Mesenchymal stem cell (in vitro differentiated cells and primary cell): ENCODE measurements at regions not wholly inside any gene's neighbourhood (a gene's known extent, or its start where the extent isn't known, plus 50 kb on each side); places are given as distances from the start of the nearest gene placed in this dataset.
A peak's percentile ranks its signal among the peaks of the same experiment; 100 is the strongest.

Experiments used
- DNase-seq: peaks from one replicate; pipeline ENCODE4 v3.0.0-alpha.2; 2013
- H2AFZ ChIP-seq: one replicate; pipeline ENCODE4 v1.6.1; 2013; ENCODE audit warnings: low read depth, mild to moderate bottlenecking, control low read depth, inconsistent platforms, low read length, moderate library complexity
- H2AK5ac ChIP-seq: 2 replicates; pipeline ENCODE4 v1.6.1; 2013; ENCODE audit warnings: low read length, moderate library complexity, mild to moderate bottlenecking, inconsistent platforms; ENCODE audit not compliant: severe bottlenecking
- H2BK120ac ChIP-seq: one replicate; pipeline ENCODE4 v1.6.1; 2013; ENCODE audit warnings: low read depth, mild to moderate bottlenecking, inconsistent platforms, low read length, moderate library complexity
- H2BK12ac ChIP-seq, 2 experiments: one replicate each; pipeline ENCODE4 v1.6.1; 2013; ENCODE audit warnings: inconsistent platforms in 2 of 2, low read length in 2 of 2, mild to moderate bottlenecking in 2 of 2, moderate library complexity in 2 of 2, control low read depth in 1 of 2
- H2BK15ac ChIP-seq: one replicate; pipeline ENCODE4 v1.6.1; 2013; ENCODE audit warnings: mild to moderate bottlenecking, low read depth, inconsistent platforms; ENCODE audit not compliant: poor library complexity, severe bottlenecking
- H2BK5ac ChIP-seq: 2 replicates; pipeline ENCODE4 v1.6.1; 2013; ENCODE audit warnings: low read depth, mild to moderate bottlenecking, low read length, control low read depth, inconsistent platforms; ENCODE audit not compliant: poor library complexity, severe bottlenecking
- H3K14ac ChIP-seq, 2 experiments: one replicate each; pipeline ENCODE4 v1.6.1; 2013; ENCODE audit warnings: inconsistent platforms in 2 of 2, low read length in 2 of 2, control low read depth in 1 of 2, mild to moderate bottlenecking in 1 of 2, moderate library complexity in 1 of 2
- H3K18ac ChIP-seq, 2 experiments: one replicate each; pipeline ENCODE4 v1.6.1; 2013; ENCODE audit warnings: inconsistent platforms in 2 of 2, low read length in 2 of 2, control low read depth in 1 of 2, low read depth in 1 of 2, mild to moderate bottlenecking in 1 of 2
- H3K23ac ChIP-seq, 2 experiments: one replicate each; pipeline ENCODE4 v1.6.1; 2013; ENCODE audit warnings: inconsistent platforms in 2 of 2, low read length in 2 of 2, mild to moderate bottlenecking in 2 of 2, moderate library complexity in 2 of 2, control low read depth in 1 of 2
- H3K27ac ChIP-seq: 2 replicates; pipeline ENCODE4 v1.5.1; 2013; ENCODE audit warnings: mild to moderate bottlenecking, moderate library complexity, low read length, control low read depth, inconsistent platforms; ENCODE audit not compliant: poor library complexity, severe bottlenecking
- H3K27me3 ChIP-seq, 2 experiments: 2 replicates each; pipeline versions ENCODE4 v1.6.1 to v1.7.0; 2013; ENCODE audit warnings: low read length in 2 of 2, mild to moderate bottlenecking in 2 of 2, moderate library complexity in 2 of 2, control low read depth in 1 of 2, inconsistent platforms in 1 of 2; ENCODE audit not compliant: control insufficient read depth in 1 of 2, insufficient read depth in 1 of 2
- H3K36me3 ChIP-seq, 2 experiments: 2 replicates each; pipeline versions ENCODE4 v1.6.1 to v1.7.0; 2013; ENCODE audit warnings: low read length in 2 of 2, control low read depth in 1 of 2, inconsistent platforms in 1 of 2, low read depth in 1 of 2, mild to moderate bottlenecking in 1 of 2; ENCODE audit not compliant: insufficient read depth in 2 of 2, control insufficient read depth in 1 of 2
- H3K4ac ChIP-seq, 2 experiments: one replicate each; pipeline ENCODE4 v1.6.1; 2013; ENCODE audit warnings: inconsistent platforms in 2 of 2, low read length in 2 of 2, mild to moderate bottlenecking in 2 of 2, moderate library complexity in 2 of 2, control low read depth in 1 of 2, low read depth in 1 of 2
- H3K4me1 ChIP-seq: 2 replicates; pipeline ENCODE4 v1.6.1; 2013; ENCODE audit warnings: low read depth, low read length, control low read depth; ENCODE audit not compliant: control insufficient read depth, insufficient read depth
- H3K4me2 ChIP-seq: 2 replicates; pipeline ENCODE4 v1.6.1; 2013; ENCODE audit warnings: low read length, mild to moderate bottlenecking, inconsistent platforms; ENCODE audit not compliant: poor library complexity, severe bottlenecking
- H3K4me3 ChIP-seq, 2 experiments: 2 replicates each; pipeline versions ENCODE4 v1.5.1 to v1.7.0; 2013; ENCODE audit warnings: low read length in 2 of 2, mild to moderate bottlenecking in 2 of 2, control low read depth in 1 of 2, low read depth in 1 of 2; ENCODE audit not compliant: insufficient read depth in 1 of 2
- H3K79me1 ChIP-seq: replicated peaks from 2 replicates; pipeline ENCODE4 v1.6.1; 2013; ENCODE audit warnings: mild to moderate bottlenecking, control low read depth, low read length, inconsistent platforms; ENCODE audit not compliant: poor library complexity, severe bottlenecking
- H3K9ac ChIP-seq: 2 replicates; pipeline ENCODE4 v1.7.0; 2013; ENCODE audit warnings: mild to moderate bottlenecking, low read length, moderate library complexity
- H3K9me3 ChIP-seq: 2 replicates; pipeline ENCODE4 v1.7.0; 2013; ENCODE audit warnings: mild to moderate bottlenecking, low read length; ENCODE audit not compliant: control insufficient read depth
- H4K8ac ChIP-seq: one replicate; pipeline ENCODE4 v1.6.1; 2013; ENCODE audit warnings: inconsistent platforms, mild to moderate bottlenecking, low read length, moderate library complexity
- H4K91ac ChIP-seq: one replicate; pipeline ENCODE4 v1.6.1; 2013; ENCODE audit warnings: mild to moderate bottlenecking, low read length, inconsistent platforms
- WGBS: methylation state at CpG from one replicate; pipeline ENCODE4 v1.1.7; 2013; ENCODE audit warnings: mixed read lengths; 5-methylcytosine and 5-hydroxymethylcytosine counted together

GRCh38 chr13:88744289-88744688 lies 1073.1 kb downstream of the SLITRK5 start:
- DNase-seq = peak; percentile 9
- no peak overlapping the region for H3K27ac ChIP-seq

GRCh38 chr13:88745011-88745410 lies 1073.8 kb downstream of the SLITRK5 start:
- H2AK5ac ChIP-seq = no peak overlapping the region
- no peak overlapping the region for H3K27ac ChIP-seq
- no peak overlapping the region for H2BK15ac ChIP-seq
- H4K8ac ChIP-seq = no peak overlapping the region
- H4K91ac ChIP-seq = no peak overlapping the region
- no peak overlapping the region for H2BK12ac ChIP-seq
- H3K4ac ChIP-seq = no peak overlapping the region
- no peaks in the 10 kb centered on the region for H3K36me3 ChIP-seq
- H3K18ac ChIP-seq = no peak overlapping the region
- no peak overlapping the region for H3K9ac ChIP-seq
- H3K4me2 ChIP-seq = no peak overlapping the region
- H3K4me1 ChIP-seq = no peaks in the 10 kb centered on the region
- peaks cover 3% of the 10 kb centered on the region for H3K9me3 ChIP-seq
- H3K4me3 ChIP-seq = no peak overlapping the region
- no peak overlapping the region for H2BK5ac ChIP-seq
- no peak overlapping the region for H3K14ac ChIP-seq
- no peak for DNase-seq
- no peak overlapping the region for H3K23ac ChIP-seq
- no peaks in the 10 kb centered on the region for H3K27me3 ChIP-seq
- no peak overlapping the region for H2AFZ ChIP-seq
- no peak overlapping the region for H2BK120ac ChIP-seq
- no peaks in the 10 kb centered on the region for H3K79me1 ChIP-seq

More at GRCh38 chr13:88744289-88744688, 1073.1 kb downstream of the SLITRK5 start:
- Histone ChIP-seq H2BK12ac (no peak overlapping the region), H4K91ac (no peak overlapping the region), H3K14ac (no peak overlapping the region), H3K9ac (no peak overlapping the region), H3K4ac (no peak overlapping the region), H3K4me3 (no peak overlapping the region), H3K23ac (no peak overlapping the region), H3K27me3 (no peaks in the 10 kb centered on the region), H3K36me3 (no peaks in the 10 kb centered on the region), H3K79me1 (no peaks in the 10 kb centered on the region), H3K4me1 (no peaks in the 10 kb centered on the region), H2BK15ac (no peak overlapping the region), H2BK5ac (no peak overlapping the region), H4K8ac (no peak overlapping the region), H2BK120ac (no peak overlapping the region), H3K9me3 (peaks cover 3% of the 10 kb centered on the region), H3K4me2 (no peak overlapping the region), H2AK5ac (no peak overlapping the region), H3K18ac (no peak overlapping the region), H2AFZ (no peak overlapping the region)

DNA sequence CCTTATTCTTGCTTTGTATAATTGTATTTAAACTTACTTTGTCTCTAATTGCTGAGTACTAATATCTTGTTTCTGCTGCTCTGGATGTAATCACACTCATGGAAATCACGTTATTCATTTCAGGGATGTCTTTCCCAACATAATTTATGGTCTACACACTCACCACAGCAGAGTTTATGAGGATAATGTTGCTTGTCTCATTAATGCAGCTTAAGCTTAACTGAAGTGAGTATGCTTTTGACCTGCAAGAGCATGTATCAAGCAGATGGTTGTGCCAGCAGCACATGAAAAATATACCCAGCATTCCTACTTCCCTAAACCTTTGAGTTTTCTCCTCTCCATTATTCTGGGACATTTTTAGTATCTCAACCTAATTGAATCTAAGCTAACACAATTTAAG lies 1080.9 kb downstream of the SLITRK5 start:
- Histone ChIP-seq H3K14ac (no peak overlapping the region), H2BK5ac (no peak overlapping the region), H3K4me1 (no peaks in the 10 kb centered on the region), H3K27me3 (no peaks in the 10 kb centered on the region), H2BK12ac (no peak overlapping the region), H4K91ac (no peak overlapping the region), H3K27ac (no peak overlapping the region), H3K4me2 (no peak overlapping the region), H3K9ac (no peak overlapping the region), H2BK15ac (no peak overlapping the region), H3K9me3 (no peaks in the 10 kb centered on the region), H3K36me3 (no peaks in the 10 kb centered on the region), H3K18ac (no peak overlapping the region), H2AK5ac (no peak overlapping the region), H3K4ac (no peak overlapping the region), H2BK120ac (no peak overlapping the region), H3K4me3 (no peak overlapping the region), H3K23ac (no peak overlapping the region), H4K8ac (no peak overlapping the region), H2AFZ (no peak overlapping the region), H3K79me1 (no peaks in the 10 kb centered on the region)
- no peak for DNase-seq
- WGBS = no CpG with 5 or more reads among the region's 1 CpG

- H2AK5ac ChIP-seq = no peak overlapping the region
- H2BK15ac ChIP-seq = no peak overlapping the region
- no peak overlapping the region for H2BK12ac ChIP-seq
- H4K8ac ChIP-seq = no peak overlapping the region
- no peak overlapping the region for H4K91ac ChIP-seq
- H3K36me3 ChIP-seq = no peaks in the 10 kb centered on the region
- H3K9ac ChIP-seq = no peak overlapping the region
- H3K27me3 ChIP-seq = no peaks in the 10 kb centered on the region
- H3K9me3 ChIP-seq = no peaks in the 10 kb centered on the region
- H3K4me1 ChIP-seq = no peaks in the 10 kb centered on the region
- no peak for DNase-seq
- no peak overlapping the region for H3K4ac ChIP-seq
- H3K14ac ChIP-seq = no peak overlapping the region
- H3K4me2 ChIP-seq = no peak overlapping the region
- H2AFZ ChIP-seq = no peak overlapping the region
- no peak overlapping the region for H3K4me3 ChIP-seq
- WGBS = 47% methylated on average over 1 of the region's 1 CpG
- no peak overlapping the region for H3K23ac ChIP-seq
- no peak overlapping the region for H3K27ac ChIP-seq
- H2BK5ac ChIP-seq = no peak overlapping the region
- no peaks in the 10 kb centered on the region for H3K79me1 ChIP-seq
- H2BK120ac ChIP-seq = no peak overlapping the region
- no peak overlapping the region for H3K18ac ChIP-seq
Measured at GRCh38 chr13:88754141-88754540, 1083.0 kb downstream of the SLITRK5 start.
